ENCODE measurements at regions not wholly inside any gene's neighbourhood (a gene's known extent, or its start where the extent isn't known, plus 50 kb on each side); places are given as distances from the start of the nearest gene placed in this dataset.

DNA sequence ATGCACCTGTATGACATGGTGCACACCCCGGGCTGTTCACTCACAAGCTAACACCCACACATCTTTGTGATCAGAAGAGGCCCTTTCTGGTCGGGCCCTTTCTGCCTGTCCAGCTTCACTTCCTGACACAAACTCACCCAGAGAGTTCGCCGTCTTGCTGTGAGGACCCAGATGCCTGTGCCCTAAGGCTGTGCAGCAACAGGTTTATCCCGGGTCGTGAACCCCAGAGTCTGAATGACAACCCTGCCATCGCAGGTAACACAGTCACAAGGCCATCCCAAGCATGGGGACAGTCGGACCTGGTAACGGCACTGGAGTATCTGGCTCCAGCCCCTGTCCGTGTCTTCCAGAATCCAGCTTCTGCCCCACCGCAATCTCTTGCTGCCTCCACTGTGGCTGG is 235.1 kb downstream of the BUD13 start:
- intact Hi-C loops (cut with micrococcal nuclease): no loop called here
- no peaks in the 10 kb centered on the region for H3K27me3 ChIP-seq (ENCODE audit: control insufficient read depth in 2 of 2, insufficient read depth in 2 of 2, low read length in 2 of 2)
- no peak overlapping the region for H2AFZ ChIP-seq (ENCODE audit: insufficient read depth, low read depth, low read length, poor library complexity, severe bottlenecking)
- H3K9me3 Mint-ChIP-seq: peaks cover 0 to 10% (median 0%) of the 10 kb centered on the region in 7 donors
- H3K27ac Mint-ChIP-seq: no peak overlapping the region
- WGBS (ENCODE audit: insufficient coverage): 81% methylated on average over 11 of the region's 11 CpGs
- H3K9ac ChIP-seq (ENCODE audit: insufficient read depth, low read length, poor library complexity, severe bottlenecking): no peak overlapping the region
- H3K4me1 ChIP-seq (ENCODE audit: control insufficient read depth in 1 of 2, insufficient read depth in 2 of 2, low read length in 2 of 2): no peaks in the 10 kb centered on the region
- H3K4me3 Mint-ChIP-seq: no peak overlapping the region
- no peaks in the 10 kb centered on the region for H3K9me3 ChIP-seq (replicated peaks in 1 of 2; ENCODE audit: control insufficient read depth in 1 of 2, insufficient read depth in 1 of 2, low read length in 2 of 2)
- H3K4me3 ChIP-seq (replicated peaks in 1 of 3; ENCODE audit: low read depth in 2 of 3, low read length in 3 of 3): no peak overlapping the region
- H3K79me2 ChIP-seq (ENCODE audit: insufficient read depth, low read length): no peaks in the 10 kb centered on the region
- H3K4me2 ChIP-seq (replicated peaks; ENCODE audit: extremely low read depth, low read length, poor library complexity, severe bottlenecking): no peak overlapping the region
- H3K36me3 Mint-ChIP-seq: no peaks in the 10 kb centered on the region
- TF ChIP-seq CTCF (IDR thresholded peaks at IDR 0.05): no peak
- no peaks in the 10 kb centered on the region for H4K20me1 ChIP-seq (ENCODE audit: insufficient read depth, low read length)
- peaks cover 12 to 22% (median 20%) of the 10 kb centered on the region in 3 donors for H3K27me3 Mint-ChIP-seq (ENCODE audit: low read depth in 3 of 3)
- H3K36me3 ChIP-seq (replicated peaks in 1 of 2; ENCODE audit: control insufficient read depth in 1 of 2, insufficient read depth in 2 of 2, low read length in 2 of 2): no peaks in the 10 kb centered on the region
- DNase-seq: no peak
- H3K4me1 Mint-ChIP-seq: no peaks in the 10 kb centered on the region
- H3K27ac ChIP-seq (ENCODE audit: low read depth in 1 of 2, low read length in 2 of 2): no peak overlapping the region

DNA sequence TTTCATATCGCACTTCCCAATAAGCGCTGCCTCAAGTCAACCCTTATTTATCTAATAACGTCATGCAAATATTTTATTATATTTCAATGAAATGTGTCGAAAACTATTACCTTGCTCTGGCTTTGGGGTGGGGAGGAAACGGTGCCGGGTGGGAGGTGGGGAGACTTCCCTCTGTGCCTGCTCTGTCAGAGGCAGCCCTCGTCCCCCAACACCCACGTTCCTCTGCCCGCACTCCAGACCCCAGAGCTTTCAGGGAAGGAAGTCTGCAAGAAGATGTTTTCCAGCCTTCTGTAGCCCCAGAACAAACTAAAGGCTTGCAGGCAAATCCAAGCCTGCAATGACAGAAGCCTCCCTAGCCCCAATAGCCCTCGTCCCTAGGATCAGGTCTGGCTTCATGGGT is 235.7 kb downstream of the BUD13 start:
- no peaks in the 10 kb centered on the region for H3K9me3 ChIP-seq (replicated peaks in 1 of 2; ENCODE audit: control insufficient read depth in 1 of 2, insufficient read depth in 1 of 2, low read length in 2 of 2)
- TF ChIP-seq CTCF (IDR thresholded peaks at IDR 0.05): no peak
- no peaks in the 10 kb centered on the region for H3K4me1 Mint-ChIP-seq
- no peak overlapping the region for H3K9ac ChIP-seq (ENCODE audit: insufficient read depth, low read length, poor library complexity, severe bottlenecking)
- peaks cover 12 to 24% (median 21%) of the 10 kb centered on the region in 3 donors for H3K27me3 Mint-ChIP-seq (ENCODE audit: low read depth in 3 of 3)
- 24% methylated on average over 3 of the region's 10 CpGs for WGBS (ENCODE audit: insufficient coverage)
- H2AFZ ChIP-seq (ENCODE audit: insufficient read depth, low read depth, low read length, poor library complexity, severe bottlenecking): no peak overlapping the region
- no peak for DNase-seq
- H3K4me2 ChIP-seq (replicated peaks; ENCODE audit: extremely low read depth, low read length, poor library complexity, severe bottlenecking): no peak overlapping the region
- H3K27ac Mint-ChIP-seq: no peak overlapping the region
- intact Hi-C loops (cut with micrococcal nuclease): no loop called here
- no peaks in the 10 kb centered on the region for H3K36me3 Mint-ChIP-seq
- H3K4me3 ChIP-seq (replicated peaks in 1 of 3; ENCODE audit: low read depth in 2 of 3, low read length in 3 of 3): no peak overlapping the region
- H4K20me1 ChIP-seq (ENCODE audit: insufficient read depth, low read length): no peaks in the 10 kb centered on the region
- peaks cover 0 to 10% (median 0%) of the 10 kb centered on the region in 7 donors for H3K9me3 Mint-ChIP-seq
- no peaks in the 10 kb centered on the region for H3K4me1 ChIP-seq (ENCODE audit: control insufficient read depth in 1 of 2, insufficient read depth in 2 of 2, low read length in 2 of 2)
- no peaks in the 10 kb centered on the region for H3K79me2 ChIP-seq (ENCODE audit: insufficient read depth, low read length)
- no peak overlapping the region for H3K27ac ChIP-seq (ENCODE audit: low read depth in 1 of 2, low read length in 2 of 2)
- no peak overlapping the region for H3K4me3 Mint-ChIP-seq
- H3K36me3 ChIP-seq (replicated peaks in 1 of 2; ENCODE audit: control insufficient read depth in 1 of 2, insufficient read depth in 2 of 2, low read length in 2 of 2): no peaks in the 10 kb centered on the region
- no peaks in the 10 kb centered on the region for H3K27me3 ChIP-seq (ENCODE audit: control insufficient read depth in 2 of 2, insufficient read depth in 2 of 2, low read length in 2 of 2)

Data from CD14-positive monocyte (primary cell).